Duodenal mucosa (tissue), 2 donors: ENCODE measurements at regions not wholly inside any gene's neighbourhood (a gene's known extent, or its start where the extent isn't known, plus 50 kb on each side); places are given as distances from the start of the nearest gene placed in this dataset.

Experiments
- H3K27ac ChIP-seq: one replicate; pipeline ENCODE4 v1.7.0; 2013; ENCODE audit warnings: low read depth, low read length
- H3K27me3 ChIP-seq, 2 donors: one replicate each; pipeline ENCODE4 v1.7.0; 2013; ENCODE audit warnings: low read length in 2 of 2, control low read depth in 1 of 2; ENCODE audit not compliant: insufficient read depth in 2 of 2, control insufficient read depth in 1 of 2
- H3K36me3 ChIP-seq, 2 donors: one replicate each; pipeline ENCODE4 v1.7.0; 2013; ENCODE audit warnings: low read length in 2 of 2, control low read depth in 1 of 2; ENCODE audit not compliant: insufficient read depth in 2 of 2, control insufficient read depth in 1 of 2
- H3K4me1 ChIP-seq, 2 donors: one replicate each; pipeline ENCODE4 v1.7.0; 2013; ENCODE audit warnings: low read length in 2 of 2, control low read depth in 1 of 2; ENCODE audit not compliant: insufficient read depth in 2 of 2, control insufficient read depth in 1 of 2
- H3K4me3 ChIP-seq, 2 donors: one replicate each; pipeline ENCODE4 v1.7.0; 2013; ENCODE audit warnings: low read length in 2 of 2, low read depth in 1 of 2
- H3K9ac ChIP-seq, 2 donors: one replicate each; pipeline ENCODE4 v1.7.0; 2013; ENCODE audit warnings: low read length in 2 of 2, low read depth in 1 of 2
- H3K9me3 ChIP-seq, 2 donors: one replicate each; pipeline ENCODE4 v1.7.0; 2013; ENCODE audit warnings: low read length in 2 of 2, control low read depth in 1 of 2; ENCODE audit not compliant: control insufficient read depth in 1 of 2

DNA sequence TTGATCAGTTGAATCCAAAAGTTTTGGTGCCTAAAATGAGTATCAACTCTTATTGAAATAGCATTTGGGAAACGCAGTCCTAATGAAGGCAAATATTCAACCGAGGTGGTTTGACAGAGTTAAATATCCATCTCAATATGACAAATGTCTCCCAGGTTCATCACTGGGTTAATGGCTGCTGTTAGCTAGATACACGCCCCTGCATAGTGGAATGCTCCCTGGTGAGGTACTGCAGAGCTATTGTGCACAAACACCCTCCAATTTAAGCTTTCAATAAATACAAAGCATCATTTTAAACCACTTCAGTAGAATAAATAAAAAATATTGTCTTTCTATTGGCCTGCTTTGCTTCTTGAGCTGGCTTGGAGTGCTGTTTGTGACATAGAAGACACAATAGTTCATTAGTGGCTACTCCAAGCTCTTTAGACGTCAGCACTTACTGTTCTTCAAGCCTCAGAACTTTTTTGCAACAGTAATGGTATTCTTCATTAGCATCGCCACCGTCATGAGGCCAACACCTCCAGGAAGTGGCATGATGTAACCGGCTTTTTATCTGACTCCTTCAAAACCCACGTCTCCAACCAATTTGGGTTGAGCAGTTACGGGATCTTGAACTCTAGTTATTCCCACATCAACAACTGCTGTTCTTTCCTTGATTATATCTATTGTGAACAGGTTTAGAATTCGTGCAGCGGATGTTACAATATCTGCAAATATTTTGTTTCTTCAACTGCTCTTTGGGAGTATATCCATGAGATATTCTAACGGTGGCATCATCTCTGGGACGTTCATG lies 1159.6 kb upstream of the EPHA6 start:
- Histone ChIP-seq H3K36me3 (no peaks in the 10 kb centered on the region), H3K27ac (no peak overlapping the region), H3K4me3 (no peak overlapping the region), H3K4me1 (no peaks in the 10 kb centered on the region), H3K27me3 (no peaks in the 10 kb centered on the region), H3K9ac (no peak overlapping the region), H3K9me3 (no peaks in the 10 kb centered on the region)

DNA sequence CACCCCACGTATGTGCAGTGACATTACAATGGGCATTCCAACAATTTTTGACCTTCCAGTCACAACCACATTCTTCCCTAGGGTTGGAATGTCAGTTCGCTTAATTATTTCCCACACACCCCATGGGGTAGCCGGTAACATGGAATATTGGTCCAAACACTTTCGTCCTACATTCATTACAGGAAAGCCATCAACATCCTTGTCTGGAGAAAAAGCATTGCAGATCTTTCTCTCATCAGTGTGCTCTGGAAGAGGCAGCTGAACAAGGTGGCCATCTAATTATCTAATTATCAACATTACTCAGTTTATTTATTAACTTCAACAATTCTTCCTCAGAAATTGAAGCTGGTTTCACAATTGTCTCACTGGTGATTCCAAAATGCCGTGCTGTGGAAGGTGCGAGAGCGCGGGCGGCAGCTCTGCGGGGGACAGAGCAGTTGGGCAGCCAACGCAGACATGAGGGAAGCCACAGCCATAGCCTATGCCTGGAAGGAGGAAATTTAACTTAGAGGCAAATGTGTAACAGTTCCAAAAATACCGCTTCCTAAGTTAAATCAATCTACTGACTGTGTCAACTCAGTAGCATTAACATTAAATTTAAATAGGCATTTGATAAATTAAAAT lies 1158.9 kb upstream of the EPHA6 start:
- Histone ChIP-seq H3K4me3 (no peak overlapping the region), H3K4me1 (no peaks in the 10 kb centered on the region), H3K36me3 (no peaks in the 10 kb centered on the region), H3K9ac (no peak overlapping the region), H3K9me3 (no peaks in the 10 kb centered on the region), H3K27me3 (no peaks in the 10 kb centered on the region), H3K27ac (no peak overlapping the region)

DNA sequence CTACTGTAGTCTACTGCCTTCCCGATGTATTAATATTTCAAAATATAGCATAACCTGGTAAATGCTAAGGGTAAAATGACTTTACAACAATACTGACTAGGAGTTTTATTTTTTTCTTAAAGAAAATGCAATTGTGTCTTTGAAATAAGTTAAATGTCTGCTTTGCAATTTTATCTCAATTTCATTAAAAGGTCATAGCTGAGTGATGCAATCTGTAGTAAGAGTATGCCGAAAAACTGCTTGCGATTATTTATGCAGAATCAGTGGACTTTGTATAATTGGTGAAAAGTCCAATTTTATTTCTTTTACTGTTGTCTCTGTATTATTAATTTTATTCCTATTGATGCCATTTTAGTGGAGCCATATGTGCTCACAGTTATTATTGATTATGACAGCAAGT lies 1143.6 kb upstream of the EPHA6 start:
- Histone ChIP-seq H3K27me3 (no peaks in the 10 kb centered on the region), H3K4me3 (no peak overlapping the region), H3K9me3 (no peaks in the 10 kb centered on the region), H3K36me3 (no peaks in the 10 kb centered on the region), H3K9ac (no peak overlapping the region), H3K27ac (no peak overlapping the region), H3K4me1 (no peaks in the 10 kb centered on the region)

DNA sequence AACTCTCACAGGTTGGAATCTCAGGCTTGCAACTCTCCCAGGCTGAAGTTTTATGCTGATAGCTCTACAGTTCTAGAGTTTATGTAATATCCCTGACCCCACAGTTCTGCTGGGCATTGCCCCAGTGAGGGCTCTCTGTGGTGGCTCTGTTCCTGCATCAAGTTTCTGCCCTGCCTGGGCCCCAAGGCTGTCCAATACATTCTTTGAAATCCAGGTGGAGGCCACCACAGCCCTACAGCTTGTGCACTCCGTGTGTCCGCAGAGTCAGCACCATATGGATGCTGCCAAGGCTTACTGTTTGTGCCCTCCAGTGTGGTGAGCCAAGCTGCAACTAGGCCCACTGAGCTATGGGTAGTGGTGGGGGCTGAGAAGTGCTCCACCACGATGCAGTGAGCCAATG lies 1141.2 kb upstream of the EPHA6 start:
- no peaks in the 10 kb centered on the region for H3K9me3 ChIP-seq
- no peak overlapping the region for H3K27ac ChIP-seq
- H3K4me1 ChIP-seq = no peaks in the 10 kb centered on the region
- no peaks in the 10 kb centered on the region for H3K36me3 ChIP-seq
- no peak overlapping the region for H3K4me3 ChIP-seq
- no peak overlapping the region for H3K9ac ChIP-seq
- no peaks in the 10 kb centered on the region for H3K27me3 ChIP-seq

DNA sequence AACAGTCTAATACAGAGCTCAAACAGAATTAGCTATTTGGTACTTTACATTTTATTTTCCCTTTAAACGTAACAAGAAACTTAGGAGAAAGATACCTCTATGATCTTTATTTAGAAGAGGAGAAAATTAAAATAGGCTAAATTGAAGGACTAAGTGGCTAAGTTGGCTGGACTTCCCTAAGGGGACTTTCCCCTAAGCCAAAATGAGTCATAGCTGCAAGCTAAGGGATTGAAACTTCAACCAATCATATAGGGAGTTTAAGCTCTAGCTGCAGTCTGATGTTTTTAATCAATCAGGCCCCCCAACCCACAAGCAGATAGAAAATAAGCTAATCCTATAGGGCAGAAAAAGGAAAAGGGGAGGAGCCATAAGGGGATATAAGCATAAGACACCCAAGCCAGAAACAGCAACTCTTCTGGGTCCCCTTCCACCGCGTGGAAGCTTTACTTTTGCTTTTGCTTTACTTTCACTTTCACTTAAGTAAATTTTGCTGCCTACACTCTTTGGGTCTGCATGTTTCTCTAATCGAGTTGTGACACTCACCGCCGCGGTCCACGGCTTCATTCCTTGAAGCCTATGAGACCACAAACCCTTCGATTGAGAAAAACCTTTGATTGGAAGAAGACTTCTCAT lies 1108.5 kb upstream of the EPHA6 start:
- H3K36me3 ChIP-seq = no peaks in the 10 kb centered on the region
- no peak overlapping the region for H3K9ac ChIP-seq
- H3K4me3 ChIP-seq = peak overlapping the region; percentile 7 to 16
- no peaks in the 10 kb centered on the region for H3K4me1 ChIP-seq
- no peaks in the 10 kb centered on the region for H3K27me3 ChIP-seq
- H3K27ac ChIP-seq = no peak overlapping the region
- no peaks in the 10 kb centered on the region for H3K9me3 ChIP-seq

DNA sequence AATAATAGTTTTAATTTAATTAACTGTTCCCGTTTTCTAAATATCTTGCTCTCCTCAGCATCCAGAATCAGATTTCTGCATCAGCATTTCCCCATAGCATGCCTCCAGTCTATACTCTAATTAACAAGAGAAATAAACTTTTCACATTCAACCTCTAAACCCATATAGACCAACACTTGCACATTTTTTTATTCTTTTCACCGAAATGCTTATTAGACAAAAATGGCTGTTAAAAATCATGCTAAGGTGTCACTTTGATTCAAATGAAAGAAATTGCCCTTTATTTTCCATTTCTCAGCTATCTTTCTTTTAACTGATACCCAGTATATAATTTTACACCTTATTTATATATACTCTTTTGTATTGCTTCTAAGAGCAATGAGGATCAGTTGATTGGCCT lies 1107.1 kb upstream of the EPHA6 start:
- H3K27me3 ChIP-seq = no peaks in the 10 kb centered on the region
- H3K4me3 ChIP-seq = no peak overlapping the region
- H3K9ac ChIP-seq = no peak overlapping the region
- no peaks in the 10 kb centered on the region for H3K9me3 ChIP-seq
- no peaks in the 10 kb centered on the region for H3K4me1 ChIP-seq
- no peak overlapping the region for H3K27ac ChIP-seq
- no peaks in the 10 kb centered on the region for H3K36me3 ChIP-seq

DNA sequence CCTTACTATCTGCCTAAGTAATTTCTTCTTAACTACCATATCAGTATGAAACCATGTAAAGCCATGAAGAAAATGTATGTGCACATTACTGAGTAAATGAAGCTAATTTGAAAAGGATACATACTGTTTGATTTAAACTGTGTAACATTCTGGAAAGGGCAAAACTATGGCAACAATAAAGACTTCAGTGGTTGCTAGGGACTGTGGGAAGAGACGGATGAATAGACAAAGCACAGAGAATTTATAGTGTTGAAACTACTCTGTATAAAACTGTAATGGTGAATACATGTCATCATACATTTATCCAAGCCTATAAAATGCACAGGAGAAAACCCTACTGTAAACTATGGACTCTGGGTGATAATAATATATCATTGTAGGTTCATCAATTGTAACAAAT lies 1103.7 kb upstream of the EPHA6 start:
- no peak overlapping the region for H3K4me3 ChIP-seq
- H3K9ac ChIP-seq = no peak overlapping the region
- no peaks in the 10 kb centered on the region for H3K9me3 ChIP-seq
- no peak overlapping the region for H3K27ac ChIP-seq
- no peaks in the 10 kb centered on the region for H3K36me3 ChIP-seq
- H3K4me1 ChIP-seq = no peaks in the 10 kb centered on the region
- no peaks in the 10 kb centered on the region for H3K27me3 ChIP-seq

DNA sequence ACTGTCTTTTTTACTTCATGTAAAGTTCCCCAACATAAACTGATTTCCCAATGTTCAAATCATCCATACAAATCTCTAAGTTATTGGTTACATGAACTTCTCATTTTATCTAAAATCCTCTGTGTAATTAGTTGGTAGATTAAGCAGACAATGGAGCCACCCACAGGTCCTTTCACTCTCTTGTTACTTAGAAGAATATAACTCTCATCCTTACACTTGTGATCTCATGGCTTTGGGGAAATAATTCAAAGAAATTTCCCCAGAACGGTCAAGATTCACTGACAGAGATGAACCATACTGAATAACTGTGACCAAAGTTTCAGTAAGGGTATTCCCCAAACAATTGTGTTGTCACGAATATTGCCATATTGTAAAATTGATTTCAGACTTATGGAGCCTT lies 1102.6 kb upstream of the EPHA6 start:
- H3K4me1 ChIP-seq = no peaks in the 10 kb centered on the region
- H3K36me3 ChIP-seq = no peaks in the 10 kb centered on the region
- no peak overlapping the region for H3K9ac ChIP-seq
- no peak overlapping the region for H3K27ac ChIP-seq
- no peak overlapping the region for H3K4me3 ChIP-seq
- H3K9me3 ChIP-seq = no peaks in the 10 kb centered on the region
- H3K27me3 ChIP-seq = no peaks in the 10 kb centered on the region

DNA sequence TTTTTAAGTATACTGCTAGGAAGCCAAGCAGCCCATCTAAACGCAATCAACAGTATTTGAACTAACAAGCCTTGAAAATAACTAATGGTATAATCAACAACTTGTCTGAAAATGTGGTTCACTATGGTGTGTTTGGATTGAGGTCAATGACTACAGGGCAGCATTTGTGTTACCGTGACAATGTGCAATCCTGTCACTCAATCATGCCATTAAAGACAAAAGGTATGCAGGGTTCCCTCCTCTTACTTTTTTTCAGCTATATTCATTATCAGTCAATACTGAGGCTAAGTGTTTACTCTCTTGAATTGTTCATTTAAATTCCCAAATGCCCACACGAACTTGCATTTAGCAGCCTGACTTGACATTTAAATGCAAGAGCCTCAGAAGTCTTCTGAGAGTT lies 1099.3 kb upstream of the EPHA6 start:
- H3K27ac ChIP-seq = no peak overlapping the region
- no peaks in the 10 kb centered on the region for H3K9me3 ChIP-seq
- H3K27me3 ChIP-seq = no peaks in the 10 kb centered on the region
- H3K36me3 ChIP-seq = no peaks in the 10 kb centered on the region
- H3K4me1 ChIP-seq = no peaks in the 10 kb centered on the region
- H3K4me3 ChIP-seq = no peak overlapping the region
- H3K9ac ChIP-seq = no peak overlapping the region

DNA sequence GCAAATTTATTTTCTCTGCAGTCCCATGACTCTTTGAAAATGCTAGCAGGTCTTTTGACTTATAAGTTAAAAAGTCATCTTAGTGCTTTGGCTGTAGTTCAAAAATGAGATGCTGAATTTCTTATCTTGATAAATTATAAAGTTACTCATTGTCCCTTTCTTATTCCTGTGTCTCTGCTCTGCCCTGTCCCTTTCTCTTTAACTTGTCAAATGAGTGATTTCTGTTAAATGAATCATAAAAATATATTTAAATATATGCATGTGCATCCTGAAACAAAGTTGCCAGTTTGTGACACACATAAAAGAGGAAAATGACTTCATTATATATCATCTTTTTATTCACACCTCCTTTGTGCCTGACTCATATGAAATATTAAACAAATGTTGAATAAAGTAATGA lies 1097.3 kb upstream of the EPHA6 start:
- no peak overlapping the region for H3K4me3 ChIP-seq
- no peaks in the 10 kb centered on the region for H3K9me3 ChIP-seq
- H3K36me3 ChIP-seq = no peaks in the 10 kb centered on the region
- no peak overlapping the region for H3K9ac ChIP-seq
- H3K27me3 ChIP-seq = no peaks in the 10 kb centered on the region
- H3K27ac ChIP-seq = no peak overlapping the region
- H3K4me1 ChIP-seq = no peaks in the 10 kb centered on the region
